ENCODE measurements at regions not wholly inside any gene's neighbourhood (a gene's known extent, or its start where the extent isn't known, plus 50 kb on each side); places are given as distances from the start of the nearest gene placed in this dataset.

DNA sequence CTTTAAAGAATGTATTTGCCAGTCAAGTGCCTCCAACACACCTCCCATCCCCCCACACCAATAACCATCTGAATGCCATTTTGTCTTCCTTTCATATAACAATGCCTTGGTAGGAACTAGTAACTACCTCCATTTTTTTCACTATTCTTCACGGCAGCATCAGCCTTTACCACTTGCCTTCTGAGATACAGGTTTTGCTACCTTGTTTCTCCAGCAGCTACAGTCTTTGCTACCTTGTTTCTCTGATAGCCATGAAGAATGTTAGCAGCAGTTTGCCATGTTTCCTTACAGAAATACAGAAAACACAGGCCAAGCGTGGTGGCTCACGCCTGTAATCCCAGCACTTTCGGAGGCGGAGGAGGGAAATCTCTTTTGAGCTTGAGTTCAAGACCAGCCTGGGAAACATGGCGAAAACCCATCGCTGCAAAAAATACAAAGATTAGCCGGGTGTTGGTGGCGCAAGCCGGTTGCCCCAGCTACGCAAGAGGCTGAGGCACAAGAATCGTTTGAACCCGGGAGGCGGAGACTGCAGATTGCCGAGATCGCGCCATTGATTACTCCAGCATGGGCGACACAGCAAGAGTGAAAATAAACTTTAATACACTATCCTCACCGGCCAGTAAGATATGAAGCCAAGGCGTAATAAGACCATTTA lies 100.9 kb downstream of the HFE start:
- TF ChIP-seq, protein P1, sequence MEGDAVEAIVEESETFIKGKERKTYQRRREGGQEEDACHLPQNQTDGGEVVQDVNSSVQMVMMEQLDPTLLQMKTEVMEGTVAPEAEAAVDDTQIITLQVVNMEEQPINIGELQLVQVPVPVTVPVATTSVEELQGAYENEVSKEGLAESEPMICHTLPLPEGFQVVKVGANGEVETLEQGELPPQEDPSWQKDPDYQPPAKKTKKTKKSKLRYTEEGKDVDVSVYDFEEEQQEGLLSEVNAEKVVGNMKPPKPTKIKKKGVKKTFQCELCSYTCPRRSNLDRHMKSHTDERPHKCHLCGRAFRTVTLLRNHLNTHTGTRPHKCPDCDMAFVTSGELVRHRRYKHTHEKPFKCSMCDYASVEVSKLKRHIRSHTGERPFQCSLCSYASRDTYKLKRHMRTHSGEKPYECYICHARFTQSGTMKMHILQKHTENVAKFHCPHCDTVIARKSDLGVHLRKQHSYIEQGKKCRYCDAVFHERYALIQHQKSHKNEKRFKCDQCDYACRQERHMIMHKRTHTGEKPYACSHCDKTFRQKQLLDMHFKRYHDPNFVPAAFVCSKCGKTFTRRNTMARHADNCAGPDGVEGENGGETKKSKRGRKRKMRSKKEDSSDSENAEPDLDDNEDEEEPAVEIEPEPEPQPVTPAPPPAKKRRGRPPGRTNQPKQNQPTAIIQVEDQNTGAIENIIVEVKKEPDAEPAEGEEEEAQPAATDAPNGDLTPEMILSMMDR (IDR thresholded peaks at IDR 0.05), result no peak
- TF ChIP-seq POLR2A (IDR thresholded peaks at IDR 0.05), result no peak
